Lower leg skin (tissue), 3 donors: ENCODE measurements at regions not wholly inside any gene's neighbourhood (a gene's known extent, or its start where the extent isn't known, plus 50 kb on each side); places are given as distances from the start of the nearest gene placed in this dataset.

Experiments used
- CTCF ChIP-seq, 3 donors: fragments of 450-650 bp; IDR thresholded peaks; one replicate each; pipeline ENCODE4 v1.5.1; 2016; ENCODE audit warnings: antibody characterized with exemption in 3 of 3, mild to moderate bottlenecking in 3 of 3, moderate library complexity in 2 of 3
- POLR2A ChIP-seq, 2 donors: fragments of 450-650 bp; IDR thresholded peaks; one replicate each; pipeline ENCODE4 v1.6.1; 2016 to 2017; ENCODE audit warnings: antibody characterized with exemption in 2 of 2, mild to moderate bottlenecking in 1 of 2, moderate library complexity in 1 of 2

GRCh38 chr13:80547341-80547740, 206.4 kb upstream of the SPRY2 start:
- no peak for TF ChIP-seq CTCF (IDR thresholded peaks at IDR 0.05)
- TF ChIP-seq POLR2A (IDR thresholded peaks at IDR 0.05): no peak
